SK-N-MC (cell line): ENCODE measurements at regions not wholly inside any gene's neighbourhood (a gene's known extent, or its start where the extent isn't known, plus 50 kb on each side); places are given as distances from the start of the nearest gene placed in this dataset.

Experiments
- EZH2 ChIP-seq: fragments of 200-600 bp; sonication (generic); IDR thresholded peaks from one replicate; pipeline ENCODE4 v1.6.1; 2017; ENCODE audit warnings: antibody characterized with exemption
- POLR2AphosphoS5 ChIP-seq: IDR thresholded peaks from 2 replicates; pipeline ENCODE4 v1.6.1; 2012; ENCODE audit warnings: mild to moderate bottlenecking, low read depth, low read length, borderline replicate concordance

DNA sequence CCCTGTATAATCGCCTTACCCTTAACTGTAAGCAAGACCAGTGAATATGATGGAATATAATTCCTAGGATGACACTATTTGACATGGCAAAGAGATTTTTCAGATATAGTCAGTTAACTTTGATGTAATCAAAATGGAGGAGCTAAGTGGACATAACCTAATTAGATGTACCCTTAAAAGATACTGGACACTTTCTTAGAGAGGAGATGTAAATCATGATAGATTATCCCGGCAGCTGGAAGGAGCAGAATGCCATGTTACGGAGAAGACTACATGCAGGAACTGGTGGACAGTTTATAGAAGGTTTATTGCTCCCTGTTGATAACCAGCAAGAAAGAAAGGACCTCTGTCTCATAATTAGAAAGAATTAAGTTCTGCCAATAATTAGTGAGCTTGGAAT is 1142.9 kb downstream of the SI start:
- TF ChIP-seq EZH2 (no peak), POLR2AphosphoS5 (no peak)
